Astrocyte of the cerebellum (primary cell): ENCODE measurements at regions not wholly inside any gene's neighbourhood (a gene's known extent, or its start where the extent isn't known, plus 50 kb on each side); places are given as distances from the start of the nearest gene placed in this dataset.

Experiments
- DNase-seq: peaks from one replicate; pipeline ENCODE4 v3.0.0-alpha.2; 2011; ENCODE audit warnings: low read depth
- H3K4me3 ChIP-seq: 2 replicates; pipeline ENCODE4 v1.5.1; 2011; ENCODE audit warnings: mild to moderate bottlenecking, low read depth, low read length, moderate library complexity
- in situ Hi-C: cut with HindIII; loops from 2 replicates; pipeline ENCODE4 v1.10.0; 2017; ENCODE audit warnings: low sequenced_read_pairs
- TF ChIP-seq, protein P1 (sequence below): IDR thresholded peaks from 2 replicates; pipeline ENCODE4 v1.5.1; 2012; ENCODE audit warnings: low read length, low read depth, moderate library complexity, mild to moderate bottlenecking; ENCODE audit errors: missing control alignments

DNA sequence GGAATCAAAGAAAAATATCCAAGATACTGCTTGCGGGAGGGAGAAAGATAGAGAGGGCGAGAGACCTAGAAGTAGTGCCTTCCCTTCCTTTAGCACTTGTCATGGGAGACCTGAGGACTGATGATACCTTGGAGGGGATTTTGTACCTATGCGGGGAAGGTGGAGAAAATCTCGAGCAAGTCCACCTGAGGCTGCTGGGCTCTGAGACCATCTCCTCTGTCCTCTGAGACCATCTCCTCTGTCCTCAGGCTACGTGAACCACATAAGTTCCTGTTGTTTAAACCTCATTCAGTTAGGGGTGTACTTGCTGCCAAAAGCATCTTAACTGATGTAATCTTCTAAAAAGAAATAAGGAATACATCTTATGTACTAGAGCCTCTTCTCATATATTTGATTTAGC lies 164.9 kb downstream of the NR2F2 start:
- TF ChIP-seq, protein P1, sequence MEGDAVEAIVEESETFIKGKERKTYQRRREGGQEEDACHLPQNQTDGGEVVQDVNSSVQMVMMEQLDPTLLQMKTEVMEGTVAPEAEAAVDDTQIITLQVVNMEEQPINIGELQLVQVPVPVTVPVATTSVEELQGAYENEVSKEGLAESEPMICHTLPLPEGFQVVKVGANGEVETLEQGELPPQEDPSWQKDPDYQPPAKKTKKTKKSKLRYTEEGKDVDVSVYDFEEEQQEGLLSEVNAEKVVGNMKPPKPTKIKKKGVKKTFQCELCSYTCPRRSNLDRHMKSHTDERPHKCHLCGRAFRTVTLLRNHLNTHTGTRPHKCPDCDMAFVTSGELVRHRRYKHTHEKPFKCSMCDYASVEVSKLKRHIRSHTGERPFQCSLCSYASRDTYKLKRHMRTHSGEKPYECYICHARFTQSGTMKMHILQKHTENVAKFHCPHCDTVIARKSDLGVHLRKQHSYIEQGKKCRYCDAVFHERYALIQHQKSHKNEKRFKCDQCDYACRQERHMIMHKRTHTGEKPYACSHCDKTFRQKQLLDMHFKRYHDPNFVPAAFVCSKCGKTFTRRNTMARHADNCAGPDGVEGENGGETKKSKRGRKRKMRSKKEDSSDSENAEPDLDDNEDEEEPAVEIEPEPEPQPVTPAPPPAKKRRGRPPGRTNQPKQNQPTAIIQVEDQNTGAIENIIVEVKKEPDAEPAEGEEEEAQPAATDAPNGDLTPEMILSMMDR, result no peak
- DNase-seq, result no peak
- in situ Hi-C loops, result no loop called here

DNA sequence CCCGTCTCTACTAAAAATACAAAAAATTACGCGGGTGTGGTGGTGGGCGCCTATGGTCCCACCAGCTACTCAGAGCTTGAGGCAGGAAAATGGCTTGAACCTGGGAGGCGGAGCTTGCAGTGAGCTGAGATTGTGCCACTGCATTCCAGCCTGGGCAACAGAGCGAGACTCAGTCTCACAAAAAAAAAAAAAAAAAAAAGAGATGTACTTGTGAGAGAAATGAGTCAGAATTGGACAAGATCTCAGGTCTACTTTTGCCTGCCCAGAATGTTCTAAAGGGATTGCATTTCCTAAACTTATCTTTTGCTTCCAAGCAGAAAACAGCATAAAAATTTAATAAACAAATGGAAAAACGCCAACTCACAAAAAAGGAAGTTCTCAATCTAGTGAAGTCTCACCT lies 167.5 kb downstream of the NR2F2 start:
- in situ Hi-C loops, result no loop called here
- H3K4me3 ChIP-seq, result no peak overlapping the region
- TF ChIP-seq, protein P1, result no peak
- no peak for DNase-seq

More for the DNA sequence above, 164.9 kb downstream of the NR2F2 start:
- no peak overlapping the region for H3K4me3 ChIP-seq

- in situ Hi-C loops, result no loop called here
- DNase-seq, result no peak
- TF ChIP-seq, protein P1, result no peak
- no peak overlapping the region for H3K4me3 ChIP-seq
Observed at GRCh38 chr15:96500508-96500907, 170.0 kb downstream of the NR2F2 start.

DNA sequence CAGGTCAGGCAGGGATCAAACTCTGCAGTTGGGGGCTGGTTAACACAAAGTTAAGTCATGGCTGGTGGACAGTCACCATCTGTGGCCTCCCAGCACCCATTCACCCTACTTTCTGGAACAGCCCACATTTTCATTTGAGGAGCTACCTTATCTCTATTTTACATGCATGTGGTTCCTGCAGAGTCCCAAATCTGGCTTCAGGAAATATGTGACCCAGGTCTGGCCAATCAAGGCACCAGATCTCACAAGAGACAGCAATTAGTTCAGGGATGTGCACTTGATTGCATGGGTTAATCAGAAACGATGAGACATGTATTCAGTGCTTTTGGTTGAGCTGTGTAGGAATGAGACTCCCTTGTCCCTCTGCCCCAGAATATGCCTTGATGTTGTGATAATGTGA lies 170.9 kb downstream of the NR2F2 start:
- no peak overlapping the region for H3K4me3 ChIP-seq
- DNase-seq, result no peak
- in situ Hi-C loops, result no loop called here
- TF ChIP-seq, protein P1, result no peak

DNA sequence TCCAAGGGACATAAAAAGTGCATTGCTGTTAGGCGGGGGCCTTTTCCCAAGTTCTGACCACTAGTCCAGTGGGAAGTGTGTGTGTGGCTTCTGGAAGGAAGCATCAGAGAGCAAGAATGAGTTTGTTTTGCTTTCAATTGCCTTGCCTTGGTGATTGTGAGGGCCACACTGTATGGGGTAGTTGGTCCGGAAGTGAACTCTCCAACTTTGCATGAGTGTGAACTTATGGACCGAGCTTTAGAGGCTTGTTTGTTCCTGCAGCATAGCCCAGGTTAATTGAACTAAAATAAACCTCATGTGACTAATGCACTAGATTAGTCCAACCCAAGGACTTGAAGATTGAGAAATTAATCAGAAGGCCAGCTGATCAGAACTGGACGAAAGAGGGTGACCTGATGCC lies 171.7 kb downstream of the NR2F2 start:
- in situ Hi-C loops, result no loop called here
- no peak for DNase-seq
- TF ChIP-seq, protein P1, result no peak
- no peak overlapping the region for H3K4me3 ChIP-seq

- in situ Hi-C loops, result no loop called here
- TF ChIP-seq, protein P1, result no peak
- no peak for DNase-seq
Observed at GRCh38 chr15:96503276-96503675, 172.8 kb downstream of the NR2F2 start.

GRCh38 chr15:96504371-96504770 lies 173.9 kb downstream of the NR2F2 start:
- H3K4me3 ChIP-seq, result no peak overlapping the region
- in situ Hi-C loops, result no loop called here
- DNase-seq, result no peak
- TF ChIP-seq, protein P1, result no peak

More at GRCh38 chr15:96503276-96503675, 172.8 kb downstream of the NR2F2 start:
- H3K4me3 ChIP-seq, result no peak overlapping the region
